PC-3 (cell line): ENCODE measurements at regions not wholly inside any gene's neighbourhood (a gene's known extent, or its start where the extent isn't known, plus 50 kb on each side); places are given as distances from the start of the nearest gene placed in this dataset.
"Not testable (repeated sequence)": the region's sequence is repeated elsewhere in the genome, so short reads cannot be mapped to it uniquely, and the experiment has no call there.

Experiments used
- ATAC-seq: fragments of 200-7000 bp; cut with Tn5 transposase; 2 replicates; pipeline ENCODE4 v1.9.1; 2020; ENCODE audit warnings: mild to moderate bottlenecking, moderate library complexity
- BruUV-seq: library from RNA; stranded (reverse); fragments of 400-500 nt; replicated peaks from 2 replicates; lab custom pipeline; 2021; lab: Mats Ljungman, UMichigan
- CTCF ChIA-PET: fragments of 300-600 bp; sonication (Branson Sonifier 250); formaldehyde crosslinking; loops from one replicate; lab custom pipeline; 2022; ENCODE audit warnings: antibody characterized with exemption; lab: Charles Lee
- POLR2A ChIA-PET: fragments of 300-600 bp; sonication (Branson Sonifier 250); formaldehyde crosslinking; loops from one replicate; lab custom pipeline; 2022; ENCODE audit warnings: antibody characterized with exemption; ENCODE audit not compliant: unreplicated experiment; lab: Charles Lee
- DNase-seq: peaks from one replicate; pipeline ENCODE4 v3.0.0-alpha.2; 2015
- H2AFZ ChIP-seq: fragments of 300-600 bp; sonication (generic); 2 replicates; pipeline ENCODE4 v1.6.0; 2016; ENCODE audit warnings: antibody characterized with exemption, low read length
- H3F3A ChIP-seq: fragments of 300-600 bp; sonication (generic); one replicate; pipeline ENCODE4 v1.6.0; 2017; ENCODE audit warnings: antibody characterized with exemption, low read length, control low read depth, mild to moderate bottlenecking; ENCODE audit not compliant: unreplicated experiment
- H3K27ac ChIP-seq: fragments of 300-600 bp; sonication (generic); 2 replicates; pipeline ENCODE4 v1.5.1; 2016; ENCODE audit warnings: mild to moderate bottlenecking, low read length
- H3K27me3 ChIP-seq: fragments of 300-600 bp; sonication (generic); 2 replicates; pipeline ENCODE4 v1.6.1; 2016; ENCODE audit warnings: low read length, mixed read lengths
- H3K36me3 ChIP-seq: fragments of 300-600 bp; sonication (generic); 2 replicates; pipeline ENCODE4 v1.6.1; 2016; ENCODE audit warnings: low read depth, mixed run types, low read length, mixed read lengths
- H3K4me1 ChIP-seq: fragments of 300-600 bp; sonication (generic); 2 replicates; pipeline ENCODE4 v1.5.1; 2016; ENCODE audit warnings: low read length; ENCODE audit not compliant: insufficient read depth
- H3K4me2 ChIP-seq: fragments of 300-600 bp; sonication (generic); 2 replicates; pipeline ENCODE4 v1.6.0; 2016; ENCODE audit warnings: low read length
- H3K4me3 ChIP-seq: fragments of 300-600 bp; sonication (generic); 2 replicates; pipeline ENCODE4 v1.5.1; 2016; ENCODE audit warnings: mild to moderate bottlenecking, low read length, mixed read lengths
- H3K79me2 ChIP-seq: fragments of 300-600 bp; sonication (generic); 2 replicates; pipeline ENCODE4 v1.6.1; 2017; ENCODE audit warnings: low read length, mixed read lengths
- H3K9ac ChIP-seq: fragments of 300-600 bp; sonication (generic); 2 replicates; pipeline ENCODE4 v1.6.0; 2016; ENCODE audit warnings: mild to moderate bottlenecking, low read length
- H3K9me2 ChIP-seq: fragments of 300-600 bp; sonication (generic); replicated peaks from 2 replicates; pipeline ENCODE4 v1.6.1; 2016; ENCODE audit warnings: mixed run types, low read length, mixed read lengths
- H3K9me3 ChIP-seq: fragments of 300-600 bp; sonication (generic); 2 replicates; pipeline ENCODE4 v1.6.1; 2016; ENCODE audit warnings: low read length, mixed read lengths
- H4K20me1 ChIP-seq: fragments of 300-600 bp; sonication (generic); 2 replicates; pipeline ENCODE4 v1.6.1; 2016; ENCODE audit warnings: low read length, mixed read lengths
- EZH2 ChIP-seq: fragments of 300-600 bp; sonication (generic); IDR thresholded peaks from one replicate; pipeline ENCODE4 v1.6.1; 2017; ENCODE audit warnings: antibody characterized with exemption, mild to moderate bottlenecking, low read length; ENCODE audit not compliant: unreplicated experiment
- EZH2phosphoT487 ChIP-seq: fragments of 300-600 bp; sonication (generic); IDR thresholded peaks from 2 replicates; pipeline ENCODE4 v1.6.1; 2018; ENCODE audit warnings: mild to moderate bottlenecking, antibody characterized with exemption, low read length, borderline replicate concordance
- intact Hi-C: fragments of 100-400 bp; cut with micrococcal nuclease; formaldehyde crosslinking; loops from 2 replicates; pipeline ENCODE4 v1.9.0; 2023
- TF ChIP-seq, protein P1 (sequence below): fragments of 300-600 bp; sonication (generic); conservative IDR thresholded peaks from 2 replicates; pipeline ENCODE4 v1.5.1; 2017; ENCODE audit warnings: antibody characterized with exemption, low read depth, mild to moderate bottlenecking, low read length

DNA sequence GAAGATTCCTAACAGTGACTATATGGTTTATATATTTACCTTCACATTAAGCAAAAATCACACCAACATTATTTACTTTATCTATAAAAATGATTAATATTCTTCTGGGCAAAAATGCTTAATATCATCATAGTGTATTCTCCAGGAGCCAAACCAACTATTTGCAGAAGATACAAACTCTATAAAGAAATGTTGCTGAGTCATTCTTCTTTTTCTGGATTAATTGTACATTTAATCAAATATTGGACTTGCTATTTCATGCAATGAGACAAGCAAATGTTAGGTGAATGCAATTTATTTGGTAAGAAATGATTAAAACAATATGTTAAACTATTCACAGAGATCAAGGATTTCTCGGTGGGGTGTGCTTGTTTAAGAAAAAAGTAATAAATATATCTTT lies 1075.8 kb downstream of the PCDH9 start:
- ATAC-seq, result no peak; the same call in 1 of the 2 replicates
- CTCF ChIA-PET, result no interaction called here

DNA sequence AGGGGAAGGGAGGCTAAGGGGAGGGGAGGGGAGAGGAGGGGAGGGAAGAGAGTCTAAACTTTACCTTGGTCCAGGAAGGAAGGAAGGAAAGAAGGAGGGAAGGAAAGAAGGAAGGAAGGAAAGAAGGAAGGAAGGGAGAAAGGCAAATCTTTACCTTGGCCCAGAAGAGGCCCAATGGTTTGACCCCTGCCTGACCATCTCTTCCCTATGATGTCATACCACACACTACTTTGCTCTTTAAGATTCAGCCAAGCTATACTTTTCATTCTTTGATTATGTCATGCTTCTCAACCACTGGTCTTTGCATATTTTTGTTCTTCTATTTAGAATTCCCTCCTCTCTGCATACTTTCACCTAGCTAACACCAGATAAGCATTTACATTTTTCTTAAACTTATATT lies 1077.5 kb downstream of the PCDH9 start:
- H3K4me2 ChIP-seq, result no peak overlapping the region
- no peak overlapping the region for H3K9ac ChIP-seq
- no peaks in the 10 kb centered on the region for H3K36me3 ChIP-seq
- H3K27ac ChIP-seq, result no peak overlapping the region
- H2AFZ ChIP-seq, result no peak overlapping the region
- DNase-seq (no peak), ATAC-seq (no peak)
- H3K4me1 ChIP-seq, result no peaks in the 10 kb centered on the region
- intact Hi-C loops, result no loop called here
- no peaks in the 10 kb centered on the region for H3K9me2 ChIP-seq
- ChIA-PET POLR2A (no interaction called here), CTCF (no interaction called here)
- H3K79me2 ChIP-seq, result no peaks in the 10 kb centered on the region
- BruUV-seq, result no TSS peak
- H3K27me3 ChIP-seq, result no peaks in the 10 kb centered on the region
- H3F3A ChIP-seq, result no peaks in the 10 kb centered on the region
- no peaks in the 10 kb centered on the region for H4K20me1 ChIP-seq
- no peak overlapping the region for H3K4me3 ChIP-seq
- H3K9me3 ChIP-seq, result no peaks in the 10 kb centered on the region
- TF ChIP-seq EZH2phosphoT487 (no peak), EZH2 (no peak)
- TF ChIP-seq, protein P1, sequence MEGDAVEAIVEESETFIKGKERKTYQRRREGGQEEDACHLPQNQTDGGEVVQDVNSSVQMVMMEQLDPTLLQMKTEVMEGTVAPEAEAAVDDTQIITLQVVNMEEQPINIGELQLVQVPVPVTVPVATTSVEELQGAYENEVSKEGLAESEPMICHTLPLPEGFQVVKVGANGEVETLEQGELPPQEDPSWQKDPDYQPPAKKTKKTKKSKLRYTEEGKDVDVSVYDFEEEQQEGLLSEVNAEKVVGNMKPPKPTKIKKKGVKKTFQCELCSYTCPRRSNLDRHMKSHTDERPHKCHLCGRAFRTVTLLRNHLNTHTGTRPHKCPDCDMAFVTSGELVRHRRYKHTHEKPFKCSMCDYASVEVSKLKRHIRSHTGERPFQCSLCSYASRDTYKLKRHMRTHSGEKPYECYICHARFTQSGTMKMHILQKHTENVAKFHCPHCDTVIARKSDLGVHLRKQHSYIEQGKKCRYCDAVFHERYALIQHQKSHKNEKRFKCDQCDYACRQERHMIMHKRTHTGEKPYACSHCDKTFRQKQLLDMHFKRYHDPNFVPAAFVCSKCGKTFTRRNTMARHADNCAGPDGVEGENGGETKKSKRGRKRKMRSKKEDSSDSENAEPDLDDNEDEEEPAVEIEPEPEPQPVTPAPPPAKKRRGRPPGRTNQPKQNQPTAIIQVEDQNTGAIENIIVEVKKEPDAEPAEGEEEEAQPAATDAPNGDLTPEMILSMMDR, result no peak

More for the DNA sequence above, 1075.8 kb downstream of the PCDH9 start:
- Histone ChIP-seq H3F3A (no peaks in the 10 kb centered on the region), H3K36me3 (no peaks in the 10 kb centered on the region), H3K9me3 (no peaks in the 10 kb centered on the region), H3K4me1 (no peaks in the 10 kb centered on the region), H3K9ac (no peak overlapping the region), H3K79me2 (no peaks in the 10 kb centered on the region), H3K4me2 (no peak overlapping the region), H3K4me3 (no peak overlapping the region), H2AFZ (no peak overlapping the region), H3K27me3 (no peaks in the 10 kb centered on the region), H3K27ac (no peak overlapping the region), H3K9me2 (no peaks in the 10 kb centered on the region), H4K20me1 (no peaks in the 10 kb centered on the region)
- DNase-seq, result no peak
- POLR2A ChIA-PET, result no interaction called here
- TF ChIP-seq, protein P1, result no peak
- TF ChIP-seq EZH2phosphoT487 (no peak), EZH2 (no peak)
- BruUV-seq, result no TSS peak
- intact Hi-C loops, result no loop called here

DNA sequence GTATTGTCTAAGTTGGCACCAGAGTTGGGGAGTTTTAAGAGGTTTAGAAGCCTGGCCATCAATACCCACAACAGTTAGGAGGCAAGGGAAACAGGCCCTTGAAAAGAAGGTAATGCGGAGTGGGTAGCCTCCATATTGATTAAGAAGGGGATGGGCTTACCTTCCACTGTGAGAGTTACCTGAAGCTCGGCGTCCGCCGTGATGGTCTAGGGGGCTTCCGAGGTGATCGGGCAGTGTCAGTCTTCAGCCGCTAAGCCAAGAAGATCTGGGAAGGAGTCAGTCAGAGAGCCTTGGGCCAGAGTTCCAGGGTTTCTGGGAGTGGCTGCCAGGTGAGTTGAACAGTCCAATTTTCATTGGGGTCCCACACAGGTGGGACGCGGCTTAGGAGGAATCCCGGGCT lies 1085.8 kb downstream of the PCDH9 start:
- H3K27ac ChIP-seq, H3K36me3 ChIP-seq, H3K4me1 ChIP-seq, H2AFZ ChIP-seq, H3K4me3 ChIP-seq, H3K9me2 ChIP-seq, H3K9ac ChIP-seq, H3K27me3 ChIP-seq, ATAC-seq, H3K79me2 ChIP-seq, DNase-seq, H3K4me2 ChIP-seq, H3K9me3 ChIP-seq, BruUV-seq, H3F3A ChIP-seq, POLR2A ChIA-PET, intact Hi-C loops, CTCF ChIA-PET, H4K20me1 ChIP-seq: not testable (repeated sequence)
